ENCODE measurements at regions not wholly inside any gene's neighbourhood (a gene's known extent, or its start where the extent isn't known, plus 50 kb on each side); places are given as distances from the start of the nearest gene placed in this dataset.

GRCh38 chr7:84412161-84412969 lies 217.8 kb upstream of the SEMA3A start:
- H2AFZ ChIP-seq (ENCODE audit: low read length): 0 out of 2 replicates have a peak overlapping the region, but pooled peaks have one; percentile 10
- H3K4me3 ChIP-seq (ENCODE audit: low read length): peak overlapping the region; percentile 43; the same call in 1 of the 2 replicates
- intact Hi-C loops (cut with micrococcal nuclease): loop anchor here (1.0 to 2.0 kb wide), 7 partner anchors 38 to 217 kb away; no protein-coding TSS in a partner anchor
- no peaks in the 10 kb centered on the region for H4K20me1 ChIP-seq (ENCODE audit: low read length)
- H3F3A ChIP-seq (ENCODE audit: low read length, unreplicated experiment): peaks cover 8% of the 10 kb centered on the region
- no peaks in the 10 kb centered on the region for H3K9me3 ChIP-seq (ENCODE audit: low read length)
- CTCF ChIA-PET: interaction anchor here (1.2 kb wide), 1 partner anchor 42 kb away, joined by 5 read pairs; no protein-coding TSS in a partner anchor
- no peaks in the 10 kb centered on the region for H3K27me3 ChIP-seq (ENCODE audit: low read length)
- peak overlapping the region; percentile 75 for H3K4me2 ChIP-seq (ENCODE audit: low read length)
- peak; percentile 96 for DNase-seq
- TF ChIP-seq EZH2phosphoT487 (IDR thresholded peaks at IDR 0.05; ENCODE audit: borderline replicate concordance, low read length): no peak
- no peak for TF ChIP-seq CTCF (conservative IDR thresholded peaks at IDR 0.05; ENCODE audit: low read depth, low read length)
- TF ChIP-seq EZH2 (IDR thresholded peaks at IDR 0.05; ENCODE audit: low read length, unreplicated experiment): no peak
- peak; percentile 91 for ATAC-seq
- H3K27ac ChIP-seq (ENCODE audit: low read length): peak overlapping the region; percentile 98
- POLR2A ChIA-PET (ENCODE audit: unreplicated experiment): interaction anchor here (0.6 to 0.9 kb wide), 3 partner anchors 18 to 223 kb away, joined by 3 to 5 read pairs (median 4); partner anchors contain the start of gene SEMA3A
- no TSS peak for BruUV-seq (replicated peaks)
- H3K4me1 ChIP-seq (ENCODE audit: insufficient read depth, low read length): peaks cover 31% of the 10 kb centered on the region
- no peaks in the 10 kb centered on the region for H3K36me3 ChIP-seq (ENCODE audit: low read depth, low read length)
- H3K9me2 ChIP-seq (replicated peaks; ENCODE audit: low read length): no peaks in the 10 kb centered on the region
- no peaks in the 10 kb centered on the region for H3K79me2 ChIP-seq (ENCODE audit: low read length)
- peak overlapping the region; percentile 75 for H3K9ac ChIP-seq (ENCODE audit: low read length)

- no peak overlapping the region for H3K27ac ChIP-seq (ENCODE audit: low read length)
- H3K9ac ChIP-seq (ENCODE audit: low read length): no peak overlapping the region
- TF ChIP-seq CTCF (conservative IDR thresholded peaks at IDR 0.05; ENCODE audit: low read depth, low read length): no peak
- TF ChIP-seq EZH2 (IDR thresholded peaks at IDR 0.05; ENCODE audit: low read length, unreplicated experiment): no peak
- no peak for TF ChIP-seq EZH2phosphoT487 (IDR thresholded peaks at IDR 0.05; ENCODE audit: borderline replicate concordance, low read length)
Measured at GRCh38 chr7:84399661-84400060, 205.1 kb upstream of the SEMA3A start.

More at GRCh38 chr7:84399661-84400060, 205.1 kb upstream of the SEMA3A start:
- Histone ChIP-seq H3K4me1 (ENCODE audit: insufficient read depth, low read length) (no peaks in the 10 kb centered on the region), H3K79me2 (ENCODE audit: low read length) (no peaks in the 10 kb centered on the region), H4K20me1 (ENCODE audit: low read length) (no peaks in the 10 kb centered on the region), H2AFZ (ENCODE audit: low read length) (no peak overlapping the region), H3K4me3 (ENCODE audit: low read length) (no peak overlapping the region), H3K9me3 (ENCODE audit: low read length) (no peaks in the 10 kb centered on the region), H3K36me3 (ENCODE audit: low read depth, low read length) (no peaks in the 10 kb centered on the region), H3F3A (ENCODE audit: low read length, unreplicated experiment) (no peaks in the 10 kb centered on the region), H3K27me3 (ENCODE audit: low read length) (no peaks in the 10 kb centered on the region), H3K9me2 (replicated peaks; ENCODE audit: low read length) (no peaks in the 10 kb centered on the region), H3K4me2 (ENCODE audit: low read length) (no peak overlapping the region)
- ATAC-seq: no peak
- DNase-seq: no peak
- intact Hi-C loops (cut with micrococcal nuclease): no loop called here
- ChIA-PET POLR2A (ENCODE audit: unreplicated experiment) (no interaction called here), CTCF (no interaction called here)
- BruUV-seq (replicated peaks): no TSS peak

Data from PC-3 (cell line).